ENCODE measurements at regions not wholly inside any gene's neighbourhood (a gene's known extent, or its start where the extent isn't known, plus 50 kb on each side); places are given as distances from the start of the nearest gene placed in this dataset.
"Not testable (repeated sequence)": the region's sequence is repeated elsewhere in the genome, so short reads cannot be mapped to it uniquely, and the experiment has no call there.

DNA sequence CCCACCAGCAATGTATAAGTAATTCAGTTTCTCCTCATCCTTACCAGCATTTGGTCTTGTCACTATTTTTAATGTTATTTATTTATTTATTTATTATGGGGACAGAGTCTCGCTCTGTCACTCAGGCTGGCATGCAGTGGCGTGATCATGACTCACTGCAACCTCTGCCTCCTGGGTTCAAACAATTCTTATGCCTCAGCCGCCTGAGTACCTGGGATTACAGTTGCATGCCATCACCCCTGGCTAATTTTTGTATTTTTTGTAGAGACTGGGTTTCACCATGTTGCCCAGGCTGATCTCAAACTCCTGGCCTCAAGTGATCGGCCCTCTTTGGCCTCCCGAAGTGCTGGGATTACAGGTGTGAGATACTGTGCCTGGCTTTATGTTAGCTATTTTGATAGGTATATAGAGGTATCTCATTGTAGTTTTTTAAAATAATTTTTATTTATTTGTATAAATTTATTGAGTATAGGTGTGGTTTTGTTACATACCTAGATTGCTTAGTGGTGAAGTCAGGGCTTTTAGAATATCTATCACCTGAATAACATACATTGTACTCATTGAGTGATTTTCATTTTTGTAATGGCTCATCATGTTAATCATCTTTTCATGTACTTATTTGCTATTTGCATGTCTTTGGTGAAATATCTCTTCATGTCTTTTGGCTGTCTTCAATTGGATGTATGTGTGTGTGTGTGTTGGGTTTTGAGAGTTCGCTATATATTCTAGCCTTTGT is 53.3 kb downstream of the TANC2 start:
- DNase-seq = no peak

DNA sequence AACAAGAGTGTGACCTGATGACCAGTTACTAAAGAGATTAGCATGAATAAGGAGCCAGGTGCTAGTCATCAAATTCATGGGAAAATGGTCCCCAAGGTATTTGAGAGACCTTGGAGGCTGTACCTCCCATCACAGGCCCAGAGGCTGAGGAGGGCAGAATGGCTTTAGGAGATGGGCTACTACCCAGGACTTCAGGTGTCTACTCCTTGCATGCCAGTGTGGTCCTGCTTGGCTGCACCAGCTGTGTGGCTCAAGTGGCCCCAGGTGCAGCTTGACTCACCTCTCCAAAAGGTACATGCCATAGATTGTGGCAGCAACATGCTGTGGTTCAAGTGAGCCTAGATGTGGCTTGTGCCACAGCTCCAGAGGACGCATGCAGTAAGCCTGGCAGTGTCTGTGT is 56.5 kb downstream of the TANC2 start:
- DNase-seq = no peak

DNA sequence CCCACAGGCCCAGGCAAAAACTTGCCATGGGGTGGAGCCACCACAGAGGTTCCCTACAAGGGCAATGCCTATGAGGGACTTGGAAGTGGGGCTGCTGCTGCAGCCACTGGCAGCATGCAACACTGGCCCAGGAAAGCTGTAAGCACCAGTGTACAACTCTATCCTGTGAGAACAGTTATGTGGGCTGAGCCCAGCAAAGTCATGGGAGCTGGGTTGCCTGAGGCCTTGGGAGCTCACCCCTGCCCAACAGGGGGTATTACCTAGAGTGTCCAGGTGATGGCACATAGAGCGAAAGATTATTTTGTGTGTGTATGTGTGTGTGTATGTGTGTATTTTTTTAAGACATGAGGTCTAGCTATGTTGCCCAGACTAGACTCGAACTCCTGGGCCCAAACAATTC is 57.0 kb downstream of the TANC2 start:
- DNase-seq = no peak

GRCh38 chr17:63024201-63024600 is 58.2 kb downstream of the TANC2 start:
- DNase-seq = no peak

DNA sequence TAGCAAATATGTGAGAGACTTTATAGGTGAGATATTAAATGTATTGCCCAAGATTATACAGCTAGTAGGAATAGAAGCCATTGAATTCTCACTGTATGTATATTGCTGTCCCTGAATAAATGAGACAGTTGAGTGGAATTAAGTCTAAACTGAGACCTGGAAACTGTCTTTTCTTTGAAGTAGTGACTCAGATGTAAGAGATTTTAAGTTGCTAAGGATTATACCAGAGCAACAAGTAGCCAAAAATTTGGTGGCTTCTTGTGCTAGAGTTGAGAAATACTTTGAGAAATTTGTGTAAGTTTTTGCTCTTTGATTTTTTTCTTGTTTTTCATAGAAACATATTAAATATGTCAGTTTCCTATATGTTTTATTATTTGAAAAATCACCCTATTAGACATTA is 58.7 kb downstream of the TANC2 start:
- no peak for DNase-seq

GRCh38 chr17:63025637-63026036 is 59.6 kb downstream of the TANC2 start:
- not testable (repeated sequence) for DNase-seq

- no peak for DNase-seq
Measured at GRCh38 chr17:63029541-63029940, 63.5 kb downstream of the TANC2 start.

- DNase-seq = no peak
Measured at GRCh38 chr17:63032142-63032541, 66.1 kb downstream of the TANC2 start.

- no peak for DNase-seq
Measured at GRCh38 chr17:63033142-63033541, 67.1 kb downstream of the TANC2 start.

- DNase-seq = no peak
Measured at GRCh38 chr17:63035271-63035670, 69.2 kb downstream of the TANC2 start.

GRCh38 chr17:63035695-63036094 is 69.7 kb downstream of the TANC2 start:
- no peak for DNase-seq

DNA sequence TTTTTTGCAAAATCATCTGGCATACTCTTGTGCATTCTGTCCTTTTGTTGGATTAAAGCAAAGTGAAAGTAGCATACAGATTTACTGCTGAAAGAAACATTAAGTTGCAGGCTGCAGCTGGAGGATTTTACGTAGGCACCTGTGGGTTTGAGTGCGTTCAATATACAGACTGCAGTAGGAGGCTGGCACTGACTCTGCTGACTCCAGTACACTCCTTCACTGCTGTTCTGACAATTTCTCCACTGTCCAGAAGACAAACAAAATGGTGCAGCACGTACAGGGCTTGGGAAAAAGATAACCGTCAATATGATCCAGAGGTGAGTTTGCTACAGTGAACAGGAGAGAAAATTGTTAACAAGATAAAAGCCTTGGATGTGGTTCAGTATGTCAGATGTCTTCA is 73.3 kb downstream of the TANC2 start:
- no peak for DNase-seq

DNA sequence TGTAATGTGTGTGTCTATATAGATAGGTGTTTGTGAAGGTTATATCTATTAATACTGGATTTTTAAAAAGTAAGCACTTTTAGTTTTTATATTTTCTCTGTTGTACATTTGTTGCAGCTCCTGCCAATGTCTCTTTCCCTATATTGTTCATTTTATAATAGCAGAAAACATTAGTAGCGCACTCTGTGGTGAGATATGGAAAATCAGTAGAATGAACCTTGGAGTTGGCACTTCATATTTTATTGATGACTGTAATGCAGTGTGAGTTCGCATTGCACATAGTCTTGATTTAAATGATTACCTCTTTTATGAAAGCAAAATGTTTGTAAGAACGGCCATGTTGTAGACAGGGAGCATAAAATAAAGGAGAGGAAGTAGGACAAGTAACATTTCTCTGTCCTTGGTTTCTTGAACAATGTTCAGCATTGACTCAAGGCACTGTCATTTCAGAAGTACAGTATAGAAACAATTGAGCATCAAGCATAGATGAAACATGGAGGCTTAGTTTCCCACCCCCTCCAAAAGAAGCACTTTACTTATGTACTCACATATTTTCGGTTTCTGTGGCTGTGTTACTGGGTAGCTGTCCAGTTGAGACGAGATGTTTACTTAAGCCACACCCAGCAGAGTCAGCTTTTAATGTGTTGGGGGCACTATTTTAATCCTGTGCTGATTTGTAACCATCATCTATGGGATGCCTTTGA is 74.0 kb downstream of the TANC2 start:
- DNase-seq = no peak

GRCh38 chr17:63040816-63041215 is 74.8 kb downstream of the TANC2 start:
- no peak for DNase-seq

DNA sequence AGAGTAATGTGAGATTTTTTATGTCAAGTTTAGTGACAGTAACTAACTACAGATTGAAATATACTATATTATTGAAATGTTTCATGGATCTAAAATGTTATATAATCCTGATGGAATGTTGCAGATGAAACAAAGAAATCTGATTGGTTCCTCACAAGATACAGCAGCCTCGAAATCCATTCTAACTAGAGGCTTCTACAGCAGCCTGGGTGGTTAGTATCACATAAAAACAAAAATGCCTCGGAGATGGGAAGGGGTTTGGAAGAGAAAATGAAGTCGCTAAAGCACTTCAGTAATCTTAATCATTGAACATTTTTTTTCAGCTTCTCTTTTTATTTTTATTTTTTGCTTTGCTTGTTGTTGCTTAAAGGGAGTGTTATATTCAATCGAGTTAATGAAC is 75.2 kb downstream of the TANC2 start:
- DNase-seq = no peak

DNA sequence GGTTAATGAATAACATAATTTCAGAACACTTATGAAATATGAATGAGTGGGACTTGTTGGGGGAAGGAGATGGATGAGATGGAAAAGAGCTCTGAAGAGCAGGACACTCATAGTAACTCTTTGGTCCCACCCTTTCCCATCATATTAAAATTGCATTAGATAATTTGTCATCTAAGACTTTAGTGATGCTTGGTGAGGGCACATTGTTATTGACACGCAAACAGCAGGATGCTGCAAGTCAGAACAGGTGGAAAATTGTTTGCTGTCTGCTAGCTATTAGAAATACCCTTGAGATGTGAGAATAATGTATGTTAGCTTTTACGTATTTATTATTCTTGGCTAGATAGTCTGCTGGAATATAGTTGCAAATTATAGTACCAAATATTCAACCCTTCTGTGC is 75.7 kb downstream of the TANC2 start:
- no peak for DNase-seq

DNA sequence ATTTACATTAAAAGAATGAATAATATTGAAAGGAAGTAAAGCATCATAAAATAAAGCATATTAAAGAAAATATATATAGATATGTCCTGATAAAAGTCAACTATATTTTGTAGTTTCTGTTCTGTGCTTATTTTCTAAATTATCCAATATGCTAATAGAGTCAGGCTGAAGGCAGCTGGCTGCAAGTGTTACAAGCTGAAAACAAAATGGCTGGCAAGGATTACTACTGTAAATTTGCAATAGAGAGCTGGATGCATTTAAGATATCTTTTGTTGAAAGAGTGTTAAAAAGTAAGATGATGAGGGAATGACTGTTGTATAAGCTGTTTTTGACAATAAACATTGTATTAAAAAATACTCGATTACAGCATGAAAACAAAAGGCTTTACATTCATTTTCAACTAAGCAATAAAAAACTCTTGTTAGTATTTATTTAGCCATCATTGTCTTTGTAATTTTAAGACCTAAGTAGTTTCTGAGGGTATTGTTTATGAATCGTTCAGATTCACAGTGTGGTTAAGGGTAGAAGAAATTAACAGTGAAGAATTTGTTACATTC is 76.3 kb downstream of the TANC2 start:
- DNase-seq = no peak

DNA sequence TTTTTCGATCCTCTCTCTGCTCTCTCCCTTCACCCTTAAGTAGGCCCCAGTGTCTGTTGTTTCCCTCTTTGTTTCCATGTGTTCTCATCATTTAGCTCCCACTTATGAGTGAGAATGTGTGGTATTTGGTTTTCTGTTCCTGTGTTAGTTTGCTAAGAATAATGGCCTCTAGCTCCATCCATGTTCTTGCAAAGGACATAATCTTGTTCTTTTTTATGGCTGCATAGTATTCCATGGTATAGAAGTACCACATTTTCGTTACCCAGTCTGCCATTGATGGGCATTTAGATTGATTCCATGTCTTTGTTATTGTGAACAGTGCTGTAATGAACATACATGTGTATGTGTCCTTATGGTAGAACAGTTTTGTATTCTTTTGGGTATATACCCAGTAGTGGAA is 91.5 kb downstream of the TANC2 start:
- DNase-seq = not testable (repeated sequence)

DNA sequence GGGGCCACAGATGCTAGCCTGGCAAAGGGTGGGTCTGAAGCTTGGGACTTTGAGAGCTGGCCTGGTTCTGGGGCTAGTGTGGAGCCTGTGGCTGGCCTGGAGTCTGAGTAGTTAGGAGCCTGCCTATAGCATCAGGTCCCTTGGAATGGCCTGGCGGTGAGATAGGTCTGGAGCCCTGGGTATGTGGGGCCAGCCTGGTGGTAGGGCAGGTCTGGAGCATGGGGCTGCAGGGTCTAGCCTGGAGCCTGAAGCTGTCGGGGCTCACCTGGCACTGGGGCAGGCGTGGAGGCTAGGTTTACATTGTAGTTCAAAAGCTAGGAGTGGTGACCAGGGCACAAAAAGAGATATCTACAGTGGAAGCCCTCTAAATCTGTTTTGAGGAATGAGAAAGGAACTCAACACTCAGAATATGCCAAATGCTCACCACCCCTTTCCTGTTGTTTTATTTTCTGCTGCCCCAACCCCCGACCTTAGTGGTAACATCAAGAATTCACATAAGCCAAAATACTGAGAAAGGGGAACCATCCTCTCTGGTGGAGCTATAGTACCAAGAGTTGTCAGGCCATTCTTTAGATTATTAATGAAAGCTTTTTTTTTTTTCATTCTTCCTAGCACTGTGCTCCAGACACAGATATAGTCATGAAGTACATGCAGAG is 100.3 kb downstream of the TANC2 start:
- no peak for DNase-seq

DNA sequence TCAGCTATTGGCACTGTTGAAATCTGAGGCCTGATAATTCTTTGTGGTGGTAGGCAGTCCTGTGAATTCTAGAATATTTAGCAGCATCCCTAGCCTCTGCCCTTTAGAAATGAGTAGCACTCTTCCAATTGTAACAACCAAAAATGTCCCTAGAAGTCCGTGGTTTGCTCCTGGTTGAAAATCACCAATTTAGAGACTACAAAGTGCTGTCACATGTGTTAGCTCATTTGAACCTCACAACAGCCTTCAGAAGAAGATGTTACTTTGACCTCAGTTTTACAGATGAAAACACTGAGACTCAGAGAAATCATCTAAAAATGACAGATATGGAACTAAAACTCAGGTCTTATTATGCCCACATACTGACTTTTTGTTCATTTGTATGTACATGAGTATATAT is 103.2 kb downstream of the TANC2 start:
- no peak for DNase-seq

- DNase-seq = no peak
Measured at GRCh38 chr17:63070031-63070430, 104.0 kb downstream of the TANC2 start.

- DNase-seq = no peak
Measured at GRCh38 chr17:63071797-63072196, 105.8 kb downstream of the TANC2 start.

- no peak for DNase-seq
Measured at GRCh38 chr17:63075969-63076368, 109.9 kb downstream of the TANC2 start.

- no peak for DNase-seq
Measured at GRCh38 chr17:63078707-63079106, 112.7 kb downstream of the TANC2 start.

Data from stimulated activated CD4-positive, alpha-beta T cell treated with anti-CD3 and anti-CD28 coated beads, Interleukin-4, amount 100 ng/mL, for 1 hour (primary cell).